GM23338 (cell line): ENCODE measurements at regions not wholly inside any gene's neighbourhood (a gene's known extent, or its start where the extent isn't known, plus 50 kb on each side); places are given as distances from the start of the nearest gene placed in this dataset.

Source experiments
- ATAC-seq: fragments of 200-7000 bp; cut with Tn5 transposase; 3 replicates; pipeline ENCODE4 v1.9.1; 2020
- DNase-seq: peaks from one replicate; pipeline ENCODE4 v3.0.0-alpha.2; 2015; ENCODE audit warnings: low spot score
- H2AFZ ChIP-seq: fragments of 200-600 bp; sonication (generic); 2 replicates; pipeline ENCODE4 v1.8.0; 2016; ENCODE audit warnings: antibody characterized with exemption, mild to moderate bottlenecking, moderate library complexity
- H3F3A ChIP-seq: fragments of 200-600 bp; sonication (generic); replicated peaks from 2 replicates; pipeline ENCODE4 v1.8.0; 2017; ENCODE audit warnings: antibody characterized with exemption, mixed run types, low read depth
- H3K27ac ChIP-seq: fragments of 200-600 bp; sonication (generic); 2 replicates; pipeline ENCODE4 v1.6.1; 2016; ENCODE audit warnings: low read depth
- H3K27me3 ChIP-seq: fragments of 200-600 bp; sonication (generic); 2 replicates; pipeline ENCODE4 v1.8.0; 2016; ENCODE audit warnings: mild to moderate bottlenecking, mixed run types, moderate library complexity; ENCODE audit not compliant: insufficient read depth
- H3K36me3 ChIP-seq: fragments of 200-600 bp; sonication (generic); 2 replicates; pipeline ENCODE4 v1.8.0; 2016; ENCODE audit warnings: mild to moderate bottlenecking; ENCODE audit not compliant: insufficient read depth
- H3K4me1 ChIP-seq: fragments of 200-600 bp; sonication (generic); 2 replicates; pipeline ENCODE4 v1.8.0; 2016; ENCODE audit warnings: mild to moderate bottlenecking, moderate library complexity; ENCODE audit not compliant: insufficient read depth
- H3K4me2 ChIP-seq: fragments of 200-600 bp; sonication (generic); 2 replicates; pipeline ENCODE4 v1.7.1; 2017; ENCODE audit warnings: mixed run types
- H3K4me3 ChIP-seq: fragments of 200-600 bp; sonication (generic); 2 replicates; pipeline ENCODE4 v1.6.1; 2016; ENCODE audit warnings: mixed run types
- H3K79me2 ChIP-seq: fragments of 200-600 bp; sonication (generic); replicated peaks from 2 replicates; pipeline ENCODE4 v1.8.0; 2017; ENCODE audit warnings: mild to moderate bottlenecking; ENCODE audit not compliant: insufficient read depth
- H3K9me2 ChIP-seq: fragments of 200-600 bp; sonication (generic); 2 replicates; pipeline ENCODE4 v1.8.0; 2017; ENCODE audit not compliant: insufficient read depth
- H4K20me1 ChIP-seq: fragments of 200-600 bp; sonication (generic); replicated peaks from 2 replicates; pipeline ENCODE4 v1.8.0; 2017; ENCODE audit warnings: mild to moderate bottlenecking; ENCODE audit not compliant: insufficient read depth
- H3K27ac Mint-ChIP-seq: 2 replicates; pipeline ENCODE4 v1.8.0; 2020; ENCODE audit warnings: inconsistent platforms, mild to moderate bottlenecking, moderate library complexity, mixed read lengths
- H3K27me3 Mint-ChIP-seq: 3 replicates; pipeline ENCODE4 v1.8.0; 2022; ENCODE audit warnings: low read depth, mild to moderate bottlenecking, moderate library complexity, mixed read lengths, inconsistent platforms; ENCODE audit not compliant: insufficient read depth, poor library complexity
- H3K36me3 Mint-ChIP-seq: 3 replicates; pipeline ENCODE4 v1.8.0; 2021; ENCODE audit warnings: low read depth, mild to moderate bottlenecking, inconsistent platforms, moderate library complexity, mixed read lengths
- H3K4me1 Mint-ChIP-seq: 3 replicates; pipeline ENCODE4 v1.8.0; 2020; ENCODE audit warnings: mild to moderate bottlenecking, inconsistent platforms, mixed read lengths
- H3K4me3 Mint-ChIP-seq: 3 replicates; pipeline ENCODE4 v1.8.0; 2021; ENCODE audit warnings: moderate library complexity, mild to moderate bottlenecking, inconsistent platforms, mixed read lengths
- H3K9me3 Mint-ChIP-seq: 3 replicates; pipeline ENCODE4 v1.8.0; 2020; ENCODE audit warnings: moderate library complexity, mild to moderate bottlenecking, inconsistent platforms, mixed read lengths
- CREB1 ChIP-seq: fragments of 250-450 bp; sonication (Bioruptor Pico); IDR thresholded peaks from 2 replicates; pipeline ENCODE4 v1.5.0; 2020; ENCODE audit warnings: low read depth, mild to moderate bottlenecking, moderate library complexity
- CTCF ChIP-seq, 2 experiments: fragments of 200-600 bp in 1 of 2; sonication (generic) in 1 of 2; conservative IDR thresholded peaks; 2 replicates each; pipeline versions ENCODE4 v1.5.1 to v1.6.1; 2016 to 2017; ENCODE audit warnings: antibody characterized with exemption in 2 of 2, low read depth in 2 of 2, mild to moderate bottlenecking in 2 of 2, moderate library complexity in 1 of 2
- EZH2 ChIP-seq: fragments of 200-600 bp; sonication (generic); IDR thresholded peaks from one replicate; pipeline ENCODE4 v1.8.0; 2017; ENCODE audit warnings: antibody characterized with exemption, mild to moderate bottlenecking, low read depth; ENCODE audit not compliant: unreplicated experiment
- EZH2phosphoT487 ChIP-seq: fragments of 200-600 bp; sonication (generic); IDR thresholded peaks from one replicate; pipeline ENCODE4 v1.8.1; 2018; ENCODE audit warnings: antibody characterized with exemption; ENCODE audit not compliant: unreplicated experiment
- JUNB ChIP-seq: IDR thresholded peaks from one replicate; pipeline ENCODE4 v1.6.1; 2016; ENCODE audit warnings: antibody characterized with exemption; ENCODE audit not compliant: unreplicated experiment
- NANOG ChIP-seq: IDR thresholded peaks from 2 replicates; pipeline ENCODE4 v1.6.1; 2016; ENCODE audit warnings: antibody characterized with exemption, borderline replicate concordance
- REST ChIP-seq: IDR thresholded peaks from one replicate; pipeline ENCODE4 v1.6.1; 2018; ENCODE audit warnings: antibody characterized with exemption; ENCODE audit not compliant: unreplicated experiment
- ZNF114 ChIP-seq: fragments of 250-450 bp; sonication (Bioruptor Pico); IDR thresholded peaks from 2 replicates; pipeline ENCODE4 v1.5.0; 2020; ENCODE audit warnings: mild to moderate bottlenecking, moderate library complexity
- ZNF462 ChIP-seq: fragments of 250-450 bp; sonication (Bioruptor Pico); IDR thresholded peaks from 2 replicates; pipeline ENCODE4 v1.5.0; 2020; ENCODE audit warnings: mild to moderate bottlenecking, moderate library complexity

GRCh38 chr5:153130296-153130695 is 360.2 kb upstream of the GRIA1 start:
- Mint-ChIP-seq H3K27ac (no peak overlapping the region), H3K9me3 (peaks cover 2% of the 10 kb centered on the region; the same call in 1 of the 3 replicates), H3K36me3 (peaks cover 3% of the 10 kb centered on the region; the same call in 2 of the 3 replicates), H3K4me3 (no peak overlapping the region), H3K4me1 (peaks cover 12% of the 10 kb centered on the region), H3K27me3 (no peaks in the 10 kb centered on the region)
- Histone ChIP-seq H3K4me2 (no peak overlapping the region), H3K36me3 (no peaks in the 10 kb centered on the region), H3K9me2 (peaks cover 14% of the 10 kb centered on the region), H4K20me1 (no peaks in the 10 kb centered on the region), H2AFZ (no peak overlapping the region; the same call in 1 of the 2 replicates), H3F3A (no peaks in the 10 kb centered on the region), H3K4me3 (no peak overlapping the region), H3K27ac (no peak overlapping the region), H3K4me1 (no peaks in the 10 kb centered on the region), H3K27me3 (no peaks in the 10 kb centered on the region), H3K79me2 (no peaks in the 10 kb centered on the region)
- DNase-seq (no peak), ATAC-seq (no peak)
- TF ChIP-seq EZH2 (no peak), CREB1 (no peak)

GRCh38 chr5:153135411-153135810 is 355.1 kb upstream of the GRIA1 start:
- Mint-ChIP-seq H3K9me3 (peaks cover 2% of the 10 kb centered on the region; the same call in 1 of the 3 replicates), H3K36me3 (peaks cover 3% of the 10 kb centered on the region; the same call in 2 of the 3 replicates), H3K4me1 (peaks cover 8% of the 10 kb centered on the region), H3K27ac (no peak overlapping the region), H3K4me3 (no peak overlapping the region), H3K27me3 (no peaks in the 10 kb centered on the region)
- Histone ChIP-seq H3K4me3 (no peak overlapping the region), H3K27me3 (no peaks in the 10 kb centered on the region), H2AFZ (no peak overlapping the region), H3K4me2 (no peak overlapping the region), H3K4me1 (peaks cover 3% of the 10 kb centered on the region; the same call in 1 of the 2 replicates), H3K9me2 (peaks cover 14% of the 10 kb centered on the region), H3K79me2 (no peaks in the 10 kb centered on the region), H4K20me1 (no peaks in the 10 kb centered on the region), H3K27ac (no peak overlapping the region), H3F3A (no peaks in the 10 kb centered on the region), H3K36me3 (no peaks in the 10 kb centered on the region)
- TF ChIP-seq EZH2phosphoT487, result no peak
- TF ChIP-seq ZNF462 (CRISPR knock-in tag), result no peak
- no peak for TF ChIP-seq NANOG
- no peak for TF ChIP-seq REST
- no peak for TF ChIP-seq EZH2
- TF ChIP-seq ZNF114, result no peak
- TF ChIP-seq JUNB, result no peak
- no peak for TF ChIP-seq CTCF (conservative IDR thresholded peaks at IDR 0.05; ENCODE audit: low read depth in 2 of 2)
- ATAC-seq (no peak), DNase-seq (no peak)
